DMS53 treated with DMSO at 0.1 percent for 48 hours (cell line): ENCODE measurements at regions not wholly inside any gene's neighbourhood (a gene's known extent, or its start where the extent isn't known, plus 50 kb on each side); places are given as distances from the start of the nearest gene placed in this dataset.

Experiments
- DNase-seq: peaks from one replicate; lab custom pipeline; 2025; ENCODE audit not compliant: unreplicated experiment; lab: John Stamatoyannopoulos, UW

- no peak for DNase-seq
Measured at GRCh38 chr17:73694491-73694890, 50.2 kb upstream of the SDK2 start.

GRCh38 chr17:73695035-73695738 is 50.9 kb upstream of the SDK2 start:
- DNase-seq = no peak

DNA sequence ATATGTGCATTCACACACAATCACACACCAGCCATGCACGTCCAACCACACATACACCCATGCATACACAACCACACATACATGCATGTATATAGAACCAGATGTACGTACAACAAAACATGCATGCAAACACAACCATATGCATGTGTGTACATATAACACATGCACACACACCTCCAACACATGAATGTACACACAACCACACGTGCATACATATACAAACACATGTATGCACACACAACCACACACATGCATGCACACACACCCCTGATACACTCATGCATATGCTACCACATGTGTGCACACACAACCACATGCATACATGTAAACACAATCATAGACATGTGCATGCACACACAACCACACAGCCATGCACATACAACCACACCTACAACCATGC is 52.0 kb upstream of the SDK2 start:
- DNase-seq = no peak

DNA sequence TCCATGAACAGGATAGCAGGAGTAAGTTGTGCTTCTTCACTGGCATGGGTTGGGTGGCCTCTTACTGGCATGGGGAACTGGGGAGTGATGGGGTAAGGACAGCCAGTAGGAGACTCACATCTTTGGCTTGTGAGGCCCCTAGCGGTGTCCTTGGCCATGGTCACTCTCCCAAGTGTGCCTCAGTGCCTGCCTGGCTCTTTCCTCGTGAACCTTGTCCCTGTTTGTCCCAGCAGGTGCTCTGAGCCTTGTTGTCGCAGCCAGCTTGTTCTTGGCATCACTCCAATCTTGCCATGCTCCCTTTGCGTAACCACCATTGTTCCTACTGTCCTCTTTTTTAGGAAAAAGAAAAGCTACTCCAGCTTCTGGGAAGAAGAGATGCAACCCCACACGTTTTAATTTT is 53.6 kb upstream of the SDK2 start:
- peak; percentile 77 for DNase-seq

DNA sequence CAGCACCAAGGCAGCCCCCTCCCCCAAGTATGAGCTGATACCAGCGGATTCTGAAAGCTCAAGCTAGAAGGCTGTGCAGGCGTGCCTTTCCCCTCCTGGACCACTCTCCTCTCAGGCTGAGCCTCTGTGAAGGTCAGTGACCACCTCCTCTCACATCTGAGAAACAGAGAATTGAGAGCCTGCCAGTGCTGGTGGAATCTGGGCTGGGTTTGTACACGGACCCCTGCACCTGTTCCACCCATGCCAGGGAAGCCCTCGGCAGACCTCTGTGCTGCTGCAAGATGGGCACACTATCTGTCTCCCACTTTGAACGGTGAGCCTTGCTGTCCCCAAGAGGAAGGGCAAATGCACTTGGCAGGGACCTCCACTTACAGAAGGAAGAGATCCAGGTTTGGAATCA is 54.7 kb upstream of the SDK2 start:
- no peak for DNase-seq

DNA sequence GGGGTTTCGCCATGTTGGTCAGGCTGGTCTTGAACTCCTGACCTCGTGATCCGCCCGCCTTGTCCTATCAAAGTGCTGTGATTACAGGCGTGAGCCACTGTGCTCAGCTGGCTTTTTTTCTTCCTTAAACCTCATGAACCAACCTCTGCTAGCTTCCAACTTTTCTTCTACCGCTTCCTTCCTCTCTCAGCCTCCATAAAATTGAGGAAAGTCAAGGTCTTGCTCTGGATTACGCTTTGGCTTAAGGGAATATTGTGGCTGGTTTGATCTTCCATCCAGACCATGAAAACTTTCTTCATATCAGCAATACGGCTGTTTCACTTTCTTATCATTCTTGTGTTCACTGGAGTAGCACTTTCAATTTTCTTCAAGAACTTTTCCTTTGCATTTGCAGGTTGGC is 57.5 kb upstream of the SDK2 start:
- DNase-seq = no peak

GRCh38 chr17:73703192-73703591 is 58.9 kb upstream of the SDK2 start:
- no peak for DNase-seq

- no peak for DNase-seq
Measured at GRCh38 chr17:73703917-73704316, 59.7 kb upstream of the SDK2 start.

- no peak for DNase-seq
Measured at GRCh38 chr17:73705594-73705993, 61.3 kb upstream of the SDK2 start.

- DNase-seq = no peak
Measured at GRCh38 chr17:73706428-73706827, 62.2 kb upstream of the SDK2 start.

- DNase-seq = no peak
Measured at GRCh38 chr17:73706858-73707257, 62.6 kb upstream of the SDK2 start.

DNA sequence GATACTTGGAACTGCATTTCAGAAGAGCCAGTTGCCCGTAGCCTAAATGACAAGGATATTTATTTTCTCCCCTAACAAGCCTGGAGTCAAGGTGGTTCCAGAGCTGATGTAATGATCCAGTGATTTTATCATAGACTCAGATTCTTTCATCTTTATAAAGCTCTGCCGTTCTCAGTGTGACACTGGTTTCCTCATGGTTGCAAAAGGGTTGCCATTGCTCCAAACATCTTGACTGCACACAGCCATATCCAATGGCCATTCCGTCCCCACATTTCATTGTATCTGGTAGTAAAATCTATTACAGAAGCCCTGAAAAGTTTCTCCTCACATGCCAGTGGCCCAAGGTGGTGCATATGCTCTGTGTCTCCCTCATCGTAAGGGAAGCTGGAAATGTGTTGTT is 63.1 kb upstream of the SDK2 start:
- DNase-seq = no peak

GRCh38 chr17:73710095-73710592 is 65.9 kb upstream of the SDK2 start:
- peak; percentile 72 for DNase-seq

DNA sequence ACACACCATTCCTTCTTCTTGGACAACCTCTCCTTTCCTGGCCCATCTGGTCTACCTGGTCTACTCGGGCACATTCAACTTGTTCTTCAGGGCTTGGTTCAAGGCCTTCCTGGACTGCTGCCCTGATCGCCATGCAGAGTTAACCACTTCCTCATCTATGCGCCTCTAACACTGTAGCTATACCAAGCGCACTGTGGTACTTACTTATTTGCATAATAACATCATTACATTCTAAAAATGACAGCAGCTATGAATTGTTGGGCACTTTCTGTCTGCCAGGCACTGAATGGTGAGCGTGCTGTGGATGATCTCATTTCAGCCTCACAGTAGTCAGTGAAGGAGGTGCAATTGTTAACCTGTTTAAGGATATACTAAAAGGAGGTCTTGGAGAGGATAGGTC is 66.9 kb upstream of the SDK2 start:
- no peak for DNase-seq

GRCh38 chr17:73711916-73712315 is 67.7 kb upstream of the SDK2 start:
- no peak for DNase-seq

DNA sequence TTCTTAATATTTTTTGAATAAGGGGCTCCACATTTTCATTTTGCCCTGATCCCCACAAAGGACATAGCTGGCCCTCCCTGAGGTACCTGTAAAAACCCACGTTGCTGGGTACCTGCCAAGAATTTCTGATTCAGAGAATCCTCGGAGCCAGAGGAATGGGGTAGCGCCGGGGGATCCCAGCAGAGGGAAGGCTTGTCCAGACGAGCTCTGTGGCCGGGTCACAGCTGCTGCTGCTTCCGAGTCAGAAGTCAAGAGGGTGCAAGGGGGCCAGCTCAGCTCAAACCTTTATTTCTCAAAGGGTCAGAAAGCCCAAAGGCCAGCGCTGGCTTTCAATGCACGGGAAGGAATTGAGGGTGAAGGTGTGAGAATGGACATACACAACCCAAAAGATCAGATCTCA is 68.9 kb upstream of the SDK2 start:
- no peak for DNase-seq

- no peak for DNase-seq
Measured at GRCh38 chr17:73715769-73716168, 71.5 kb upstream of the SDK2 start.

- DNase-seq = no peak
Measured at GRCh38 chr17:73717690-73718089, 73.4 kb upstream of the SDK2 start.

GRCh38 chr17:73718362-73718761 is 74.1 kb upstream of the SDK2 start:
- no peak for DNase-seq

DNA sequence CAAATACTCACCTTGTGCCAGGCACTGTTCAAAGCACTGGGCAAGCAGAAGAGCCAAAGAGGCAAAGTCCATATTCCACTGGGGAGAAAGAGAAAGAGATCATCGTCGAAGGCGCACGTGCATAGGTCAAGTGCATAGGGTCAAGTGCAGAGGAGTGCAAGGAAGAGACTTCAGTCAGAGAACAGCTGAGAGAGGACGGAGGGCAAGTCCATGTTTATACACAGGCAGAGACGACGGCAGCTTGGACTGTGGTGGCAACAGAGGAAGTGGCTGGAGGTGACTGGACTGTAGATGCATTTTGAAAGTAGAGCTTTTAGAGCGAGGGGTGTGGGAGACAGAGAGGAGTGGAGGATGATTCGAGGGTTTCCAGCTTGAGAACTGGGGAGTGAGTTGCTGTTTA is 74.7 kb upstream of the SDK2 start:
- DNase-seq = peak; percentile 78

DNA sequence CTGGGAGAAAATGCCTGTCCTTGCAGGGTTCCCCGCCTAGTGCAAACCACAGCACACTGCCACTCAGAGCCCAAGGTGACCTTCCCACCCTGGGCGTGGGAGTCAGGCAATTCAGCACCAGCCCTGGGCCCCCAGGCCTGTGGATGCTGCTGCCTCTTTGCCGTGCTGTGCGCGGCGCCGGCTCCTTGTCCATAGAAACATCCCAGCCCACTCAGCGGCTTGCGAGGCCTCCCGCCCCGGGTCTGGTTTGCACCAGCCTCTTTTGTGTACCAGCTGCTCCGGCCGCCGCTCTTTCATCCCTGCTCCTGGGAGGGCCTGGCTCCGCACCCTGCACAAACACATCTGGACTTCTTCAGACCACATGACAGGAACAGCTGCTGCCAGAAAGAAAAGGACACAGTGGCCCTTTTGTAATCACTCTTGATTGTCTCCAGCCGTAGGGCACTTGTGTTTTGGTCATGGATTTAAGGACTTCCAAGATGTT is 75.4 kb upstream of the SDK2 start:
- peak; percentile 84 for DNase-seq

DNA sequence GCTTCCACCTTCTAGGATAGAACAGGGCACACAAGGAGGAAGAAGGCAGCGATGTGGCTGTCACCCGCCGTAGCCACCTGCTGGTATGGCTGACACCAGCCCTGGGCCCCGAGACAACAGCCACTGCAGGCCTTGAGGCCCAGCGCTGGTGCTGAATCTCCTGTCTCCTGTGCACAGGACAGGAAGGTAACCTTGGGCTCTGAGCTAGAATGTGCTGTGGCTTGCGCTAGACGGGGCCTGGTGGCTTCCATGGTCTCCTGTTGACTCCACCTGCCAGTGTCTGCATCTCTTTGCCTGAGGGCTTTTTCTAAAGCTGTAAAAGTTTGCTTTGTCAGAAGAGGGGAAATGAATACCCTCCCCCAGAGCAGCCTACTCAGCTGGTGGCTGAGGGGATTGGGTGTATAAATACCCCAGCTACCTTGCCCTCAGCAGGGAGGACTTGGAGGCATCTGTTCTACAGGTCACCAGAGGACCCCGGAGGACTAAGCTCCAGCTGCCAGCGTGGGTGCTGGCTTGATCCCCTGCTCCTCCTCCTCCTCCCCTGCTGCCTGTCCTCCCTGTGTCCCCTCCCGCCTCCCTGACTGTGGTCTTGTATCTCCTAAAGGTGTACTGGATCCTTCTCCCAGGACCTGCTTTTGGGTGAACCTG is 76.1 kb upstream of the SDK2 start:
- DNase-seq = peak; percentile 54

GRCh38 chr17:73722165-73722564 is 77.9 kb upstream of the SDK2 start:
- DNase-seq = peak; percentile 86
